DMS 273 (cell line): ENCODE measurements at regions not wholly inside any gene's neighbourhood (a gene's known extent, or its start where the extent isn't known, plus 50 kb on each side); places are given as distances from the start of the nearest gene placed in this dataset.

Experiments
- DNase-seq: peaks from one replicate; lab custom pipeline; 2025; ENCODE audit not compliant: unreplicated experiment; lab: John Stamatoyannopoulos, UW

GRCh38 chr10:131683941-131684340, 216.9 kb upstream of the PPP2R2D start:
- no peak for DNase-seq

DNA sequence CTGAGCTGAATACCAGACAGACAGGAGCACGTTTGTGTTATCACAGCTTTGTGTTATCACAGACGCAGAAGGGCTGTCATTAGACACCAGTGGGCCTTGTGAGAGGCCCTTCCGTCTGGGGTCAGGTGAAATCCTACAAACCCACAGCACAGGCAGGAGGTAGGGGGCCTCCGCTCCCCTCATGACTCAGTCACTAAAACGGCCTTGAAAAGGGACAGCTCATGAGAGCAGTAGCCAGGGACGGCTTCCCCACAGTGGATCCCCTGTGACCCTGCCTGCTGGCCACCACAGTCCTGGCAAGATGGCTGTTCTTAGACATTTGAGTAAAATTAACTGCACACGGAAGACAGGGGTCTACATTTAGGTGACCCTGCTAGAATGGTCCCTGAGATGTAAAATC, 215.8 kb upstream of the PPP2R2D start:
- no peak for DNase-seq

- DNase-seq = no peak
These were observed 215.2 kb upstream of the PPP2R2D start for GRCh38 chr10:131685576-131685975.

DNA sequence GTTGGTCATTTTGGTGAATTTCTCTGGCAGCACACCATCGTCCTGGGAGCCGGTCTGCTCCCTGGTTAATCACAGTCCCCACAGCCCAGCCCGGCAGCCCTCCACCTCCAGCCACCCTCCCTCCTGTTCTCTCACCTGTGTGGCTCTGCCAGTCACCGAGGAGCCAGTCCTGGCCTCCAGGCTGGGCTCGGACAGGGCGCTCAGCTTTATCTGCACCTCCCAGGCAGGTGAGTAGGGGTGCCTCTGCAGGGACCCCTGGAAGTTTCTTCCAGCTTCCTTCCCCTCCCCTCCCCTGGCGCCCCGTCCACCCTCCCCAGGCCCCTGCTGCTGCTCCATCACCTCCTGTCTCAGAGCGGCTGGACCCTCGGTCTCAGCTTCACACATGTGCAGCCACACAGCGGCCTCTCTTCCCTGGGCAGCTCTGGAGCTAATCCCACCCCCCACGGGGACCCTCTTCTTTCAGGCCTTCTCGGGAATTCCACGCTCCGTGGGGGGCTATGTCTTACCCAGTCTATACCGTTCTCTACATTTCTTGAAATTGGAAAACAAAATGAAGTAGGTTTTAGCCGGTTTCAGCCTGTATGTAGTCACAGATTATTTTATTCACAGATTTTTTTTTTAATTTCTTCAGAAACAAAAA, 213.9 kb upstream of the PPP2R2D start:
- no peak for DNase-seq

GRCh38 chr10:131688304-131688703, 212.5 kb upstream of the PPP2R2D start:
- no peak for DNase-seq

DNA sequence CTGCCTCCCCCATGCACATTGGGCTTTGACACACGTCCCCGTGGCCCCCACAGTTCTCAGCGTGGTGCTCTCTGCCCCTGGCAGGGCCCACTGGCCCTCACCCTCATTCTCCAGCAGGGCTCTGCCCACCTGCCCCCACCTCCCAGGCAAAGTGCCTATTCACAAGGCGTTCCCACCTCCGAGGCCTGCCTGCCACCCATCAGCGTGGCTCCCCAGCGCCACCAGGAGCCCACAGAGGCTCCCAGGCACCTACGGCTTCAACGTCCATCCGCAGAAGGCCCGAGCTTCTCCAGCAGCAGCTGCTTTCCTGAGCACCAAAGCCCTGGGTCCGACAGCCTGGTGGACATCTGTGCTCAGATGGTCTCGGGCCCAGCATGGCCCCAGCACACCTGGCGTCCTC, 211.8 kb upstream of the PPP2R2D start:
- no peak for DNase-seq

DNA sequence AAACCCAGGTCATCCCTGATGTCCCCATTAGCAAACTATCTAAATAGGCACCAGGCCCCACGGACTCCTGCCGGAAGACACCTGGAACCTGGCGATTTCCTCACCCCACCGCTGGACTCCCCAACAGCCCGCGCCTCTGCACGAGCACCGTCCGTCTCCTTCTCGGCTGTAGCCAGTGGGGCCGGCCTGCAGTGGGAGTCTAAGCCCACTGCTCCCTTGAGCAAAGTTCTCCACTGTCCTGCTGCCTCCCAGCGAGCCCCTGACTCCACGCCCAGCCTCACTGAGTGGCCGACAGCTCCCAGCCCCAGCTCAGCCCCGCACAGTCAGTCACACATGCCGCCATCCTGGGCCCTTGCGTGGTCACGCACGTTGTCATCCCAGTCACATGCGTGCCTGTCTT, 211.3 kb upstream of the PPP2R2D start:
- DNase-seq = no peak

DNA sequence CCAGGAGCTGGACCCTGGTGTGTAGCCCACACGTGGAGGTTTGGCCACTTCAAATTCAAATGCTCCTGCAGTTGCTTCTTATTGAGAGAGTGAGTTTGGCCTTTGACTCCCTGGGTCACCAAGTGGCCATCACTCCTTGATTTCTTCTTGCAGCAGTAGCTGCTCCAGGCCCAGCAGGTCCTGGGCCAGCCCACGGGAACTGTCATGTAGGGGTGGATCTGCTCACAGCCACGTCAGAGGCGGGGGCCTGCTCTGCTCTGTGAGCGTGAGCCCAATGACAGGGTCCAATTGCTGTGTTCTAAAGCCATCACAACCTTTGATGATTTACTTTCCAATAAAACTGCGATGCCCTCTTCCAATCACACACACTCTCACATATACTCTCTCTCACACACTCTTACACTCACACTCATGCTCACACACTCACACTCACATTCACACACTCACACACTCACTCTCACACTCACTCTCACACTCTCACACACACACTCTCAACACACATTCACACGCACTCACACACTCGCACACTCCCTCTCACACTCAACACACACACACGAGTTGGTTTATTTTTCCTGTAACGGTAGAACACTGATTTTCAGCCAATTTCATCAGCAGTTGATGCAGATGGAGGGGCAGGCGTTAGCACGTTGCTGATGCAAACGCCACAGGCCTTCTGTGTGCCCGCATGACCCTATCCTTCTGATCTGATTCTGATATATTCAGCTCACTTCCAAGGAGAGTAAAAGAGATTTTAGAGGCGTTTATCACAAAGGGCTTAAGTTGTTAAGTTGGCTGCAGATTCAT, 210.7 kb upstream of the PPP2R2D start:
- DNase-seq = no peak

DNA sequence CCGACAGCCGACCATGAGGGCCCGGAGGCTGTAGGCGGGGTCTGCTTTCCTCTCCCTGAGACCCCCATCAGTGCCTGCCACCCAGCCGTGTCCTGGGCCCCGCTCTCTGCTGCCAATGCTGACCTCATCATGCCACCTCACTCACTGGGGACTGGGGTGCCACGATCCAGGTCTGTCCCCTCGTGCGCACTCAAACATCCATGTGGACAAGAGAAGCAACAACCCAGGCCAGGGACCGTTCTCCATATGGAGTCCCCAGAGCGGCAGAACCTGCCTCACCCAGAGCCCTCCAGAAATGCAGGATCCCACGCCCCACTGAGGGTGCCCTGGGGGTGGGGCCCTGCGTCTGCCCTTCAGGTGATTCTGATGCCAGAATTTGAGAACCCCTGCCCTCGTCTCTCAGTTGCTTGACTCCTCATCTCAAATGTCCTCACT, 210.0 kb upstream of the PPP2R2D start:
- no peak for DNase-seq

DNA sequence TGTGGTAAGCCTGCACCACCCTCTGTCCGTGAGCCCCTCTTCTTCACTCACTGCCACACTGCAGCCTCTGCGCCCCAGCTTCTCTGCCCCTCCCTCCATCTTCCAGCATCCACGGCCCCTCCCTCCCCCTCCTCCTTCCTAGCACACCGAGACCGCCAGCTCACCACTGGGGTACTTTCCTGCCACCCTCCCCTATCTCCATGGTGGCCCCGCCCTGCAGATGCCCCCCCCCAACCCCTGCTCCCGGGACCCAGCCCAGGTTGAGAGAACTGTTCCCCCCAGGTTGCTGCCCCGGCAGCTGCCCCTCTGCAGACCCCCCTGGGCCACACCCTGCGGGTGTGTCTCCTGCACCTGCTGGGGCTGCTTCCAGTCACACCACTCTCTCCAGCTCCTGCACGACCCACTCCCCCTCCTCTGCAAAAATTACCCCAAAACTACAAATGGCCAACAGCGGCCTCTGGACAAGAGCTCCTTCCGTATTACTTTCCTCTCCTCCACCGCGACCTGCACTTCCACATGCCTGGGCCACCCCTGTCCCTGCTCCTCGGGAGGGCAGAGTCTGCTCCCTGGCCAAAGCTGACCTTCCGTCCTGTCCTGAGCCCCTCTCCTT, 209.2 kb upstream of the PPP2R2D start:
- DNase-seq = no peak

GRCh38 chr10:131692176-131692575, 208.6 kb upstream of the PPP2R2D start:
- DNase-seq = no peak

DNA sequence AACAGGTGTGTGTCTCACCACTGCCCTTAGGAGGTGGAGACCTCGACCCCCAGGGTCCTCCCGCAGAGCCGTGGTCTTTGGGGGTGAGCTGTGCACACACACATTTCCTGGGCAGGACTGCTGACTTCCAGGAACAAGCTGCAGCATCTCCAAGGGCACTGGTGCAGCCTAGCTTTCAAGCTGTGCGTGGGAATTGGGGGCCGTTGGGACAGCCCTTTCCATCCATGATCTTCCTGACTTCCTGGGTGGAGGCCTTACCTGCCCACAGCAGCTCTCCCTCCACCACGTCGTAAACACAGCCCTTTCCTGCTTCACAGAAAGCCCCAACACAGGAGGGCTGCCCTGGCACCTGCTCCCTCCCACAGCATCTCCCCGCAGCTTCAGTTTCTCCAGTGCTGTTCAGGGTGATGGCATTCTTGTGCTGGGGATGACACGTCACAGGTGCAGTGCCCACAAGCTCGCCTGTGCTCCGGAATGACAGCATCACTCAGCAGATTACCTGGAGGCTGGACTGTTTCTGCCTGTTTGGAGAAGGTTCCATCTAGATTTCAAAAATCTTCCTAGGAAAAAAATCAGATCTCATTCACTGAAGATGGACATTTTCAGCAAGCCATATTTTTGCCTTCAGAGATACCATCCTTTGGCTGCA, 208.0 kb upstream of the PPP2R2D start:
- DNase-seq = no peak

DNA sequence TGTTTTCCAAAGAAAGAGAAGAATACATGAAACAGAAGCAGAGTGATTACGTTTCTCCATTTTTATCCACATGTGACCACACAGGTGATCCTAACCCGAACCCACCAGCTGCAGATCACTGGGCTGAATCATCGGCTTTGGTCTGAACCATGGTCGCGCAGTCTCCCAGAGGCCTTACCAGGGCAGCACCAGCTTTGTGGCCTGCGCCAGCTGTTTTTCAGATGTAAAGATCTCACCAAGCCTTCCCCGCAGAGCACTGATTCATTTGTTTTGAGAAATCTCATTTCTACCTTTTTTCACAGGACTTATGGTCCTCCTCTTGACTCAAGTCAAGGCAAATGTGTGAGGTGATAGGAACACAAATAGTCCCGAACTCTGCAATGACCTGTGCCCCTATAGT, 207.0 kb upstream of the PPP2R2D start:
- DNase-seq = no peak

DNA sequence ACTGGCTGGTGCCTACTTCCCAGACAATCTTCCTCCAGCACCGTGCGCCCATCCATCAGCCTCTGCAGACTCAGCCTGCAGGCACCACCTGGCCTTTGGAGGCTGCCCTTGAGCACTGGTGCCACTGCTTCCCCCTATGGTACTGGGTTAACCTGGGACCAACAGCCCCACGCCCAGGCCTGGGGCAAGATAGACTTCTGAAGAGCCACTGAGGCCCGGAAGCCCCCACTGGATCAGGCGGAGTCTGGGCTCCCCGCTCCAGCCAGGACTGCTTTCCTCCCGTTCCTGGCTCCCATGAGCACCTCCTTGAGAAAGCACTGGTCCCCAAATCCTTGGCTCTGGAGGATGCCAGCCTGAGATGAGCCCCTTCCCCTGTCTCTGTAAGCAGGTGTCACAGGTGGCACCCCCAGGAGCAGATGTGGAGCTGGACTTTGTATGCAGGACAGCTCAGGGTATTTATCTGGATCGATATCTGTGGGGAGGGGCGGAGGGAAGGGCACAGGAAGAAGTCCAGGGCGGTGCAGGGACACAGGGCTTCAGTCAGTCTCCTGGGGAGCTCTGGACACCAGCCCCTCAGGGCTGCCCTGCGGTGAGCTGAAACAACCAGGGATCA, 206.5 kb upstream of the PPP2R2D start:
- no peak for DNase-seq

- DNase-seq = no peak
These were observed 205.9 kb upstream of the PPP2R2D start for GRCh38 chr10:131694781-131695495.

DNA sequence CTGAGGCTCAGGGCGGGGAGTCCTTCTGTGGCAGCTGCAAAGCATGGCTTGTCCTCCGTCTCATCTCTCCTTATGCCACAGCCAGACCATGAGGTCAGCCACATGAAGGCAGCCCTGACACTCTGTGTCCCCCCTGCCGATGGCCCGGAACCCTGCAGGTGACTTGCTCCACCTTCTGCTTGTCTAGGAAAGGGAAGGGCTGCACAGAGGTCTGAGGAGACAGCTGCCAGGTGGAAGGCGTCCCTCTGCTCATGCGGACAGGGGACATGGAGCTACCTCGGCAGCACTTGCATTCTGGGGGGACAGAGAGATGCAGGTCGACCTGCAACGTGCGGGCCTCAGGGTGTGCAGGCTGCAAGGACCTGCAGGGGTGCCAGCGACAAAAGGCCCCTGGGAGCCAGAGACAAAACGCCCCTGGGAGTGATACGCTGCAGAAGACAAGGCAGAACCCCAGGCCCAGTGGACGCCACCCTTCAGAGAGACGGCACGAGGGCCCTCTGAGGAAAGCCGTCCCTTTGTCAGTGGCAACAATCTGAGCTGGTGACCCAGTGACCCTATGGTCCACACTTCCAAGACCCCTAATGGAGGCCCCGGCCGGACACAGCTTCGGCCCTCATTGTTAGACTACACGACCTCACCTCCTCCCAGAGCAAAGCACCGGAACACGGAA, 205.2 kb upstream of the PPP2R2D start:
- no peak for DNase-seq

GRCh38 chr10:131697476-131698128, 203.2 kb upstream of the PPP2R2D start:
- no peak for DNase-seq

DNA sequence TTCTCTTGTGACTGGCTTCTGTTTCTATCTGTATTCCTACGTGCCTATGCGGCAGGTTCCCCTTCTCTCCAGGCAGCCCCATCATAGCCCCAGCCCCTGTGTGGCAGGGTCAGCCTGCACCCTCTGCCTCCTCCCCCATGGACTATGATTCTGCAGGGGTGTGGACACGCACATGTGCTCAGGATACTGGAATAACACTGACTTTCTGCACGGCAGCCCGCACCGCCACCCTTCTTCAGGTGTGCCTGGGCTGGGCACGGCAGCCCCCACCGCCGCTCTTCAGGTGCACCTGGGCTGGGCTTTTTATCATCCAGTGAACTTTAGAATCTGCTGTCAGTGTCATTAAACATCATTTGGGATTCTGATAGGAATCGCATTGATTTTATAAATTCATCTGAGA, 202.6 kb upstream of the PPP2R2D start:
- no peak for DNase-seq

DNA sequence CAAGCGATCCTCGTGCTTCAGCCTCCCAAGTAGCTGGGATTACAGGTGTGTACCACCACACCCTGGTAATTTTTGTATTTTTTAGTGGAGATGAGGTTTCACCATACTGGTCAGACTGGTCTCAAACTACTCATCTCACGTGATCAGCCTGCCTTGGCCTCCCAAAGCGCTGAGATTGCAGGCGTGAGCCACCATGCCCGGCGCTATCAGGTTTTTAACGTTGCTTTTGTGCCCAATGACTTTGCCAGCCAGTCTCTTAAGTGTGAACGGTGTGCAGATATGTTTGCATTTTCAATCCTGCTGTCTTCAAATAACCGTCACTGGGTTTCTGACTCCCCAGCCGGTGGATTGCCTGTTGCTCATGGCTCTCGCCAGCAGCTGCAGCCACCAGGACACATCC, 201.8 kb upstream of the PPP2R2D start:
- DNase-seq = no peak

- DNase-seq = no peak
These were observed 200.8 kb upstream of the PPP2R2D start for GRCh38 chr10:131700032-131700431.
